ENCODE measurements at regions not wholly inside any gene's neighbourhood (a gene's known extent, or its start where the extent isn't known, plus 50 kb on each side); places are given as distances from the start of the nearest gene placed in this dataset.

DNA sequence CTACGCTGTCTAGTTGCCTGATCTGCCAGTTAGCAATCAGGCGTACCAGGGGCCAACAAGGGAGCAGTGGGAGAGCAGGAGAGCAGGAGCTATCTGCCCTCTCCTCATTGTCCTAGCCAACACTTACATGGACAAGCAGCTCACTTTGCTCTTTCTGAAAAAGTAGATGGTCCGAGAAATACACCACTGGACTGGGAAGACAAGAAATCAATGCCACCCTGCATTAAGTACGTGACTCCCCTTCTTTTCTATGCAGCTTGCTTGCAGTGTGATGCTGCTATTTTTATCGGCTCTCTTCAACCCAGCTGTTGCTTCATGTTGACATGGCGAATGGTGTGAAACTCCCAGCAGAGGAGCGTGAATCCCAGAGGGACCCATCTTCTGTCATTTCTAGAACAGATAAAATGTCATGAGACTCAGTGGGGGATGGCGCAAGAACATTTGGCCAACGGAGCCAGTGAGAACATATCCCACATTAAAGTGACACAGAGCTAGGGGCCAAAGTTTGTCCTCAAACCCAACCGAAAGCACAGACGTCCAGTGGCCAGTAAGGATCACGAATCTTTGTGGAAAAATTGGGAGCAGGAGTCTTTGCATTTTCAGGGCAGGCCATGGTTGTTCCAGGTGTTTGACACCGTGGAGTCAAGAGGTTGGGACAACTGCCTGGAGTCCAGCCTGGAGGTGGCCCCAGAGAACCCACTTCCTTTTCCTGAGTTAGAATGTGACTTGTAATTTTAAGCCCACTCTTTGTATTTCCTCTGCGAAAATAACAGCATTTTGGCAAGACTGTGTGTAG is 53.7 kb upstream of the MEF2A start (continued):
- TF ChIP-seq, protein P1, sequence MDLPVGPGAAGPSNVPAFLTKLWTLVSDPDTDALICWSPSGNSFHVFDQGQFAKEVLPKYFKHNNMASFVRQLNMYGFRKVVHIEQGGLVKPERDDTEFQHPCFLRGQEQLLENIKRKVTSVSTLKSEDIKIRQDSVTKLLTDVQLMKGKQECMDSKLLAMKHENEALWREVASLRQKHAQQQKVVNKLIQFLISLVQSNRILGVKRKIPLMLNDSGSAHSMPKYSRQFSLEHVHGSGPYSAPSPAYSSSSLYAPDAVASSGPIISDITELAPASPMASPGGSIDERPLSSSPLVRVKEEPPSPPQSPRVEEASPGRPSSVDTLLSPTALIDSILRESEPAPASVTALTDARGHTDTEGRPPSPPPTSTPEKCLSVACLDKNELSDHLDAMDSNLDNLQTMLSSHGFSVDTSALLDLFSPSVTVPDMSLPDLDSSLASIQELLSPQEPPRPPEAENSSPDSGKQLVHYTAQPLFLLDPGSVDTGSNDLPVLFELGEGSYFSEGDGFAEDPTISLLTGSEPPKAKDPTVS (IDR thresholded peaks at IDR 0.05; ENCODE audit: low read depth, low read length) = peak; percentile 40; the same call in 1 of the 2 replicates
- TF ChIP-seq ZNF274 (IDR thresholded peaks at IDR 0.05; ENCODE audit: insufficient read depth, insufficient read length) (no peak), IKZF2 (IDR thresholded peaks at IDR 0.05) (peak; percentile 96 to 97), NFIC (IDR thresholded peaks at IDR 0.05; ENCODE audit: low read depth, low read length) (no peak), SMC3 (IDR thresholded peaks at IDR 0.05; ENCODE audit: borderline replicate concordance, low read length) (no peak; the same call in 1 of the 2 replicates), SIN3A (IDR thresholded peaks at IDR 0.05; ENCODE audit: low read depth, low read length) (peak; percentile 75; the same call in 1 of the 2 replicates), ZNF24 (IDR thresholded peaks at IDR 0.05) (peak; percentile 74), BHLHE40 (IDR thresholded peaks at IDR 0.05; ENCODE audit: borderline replicate concordance in 1 of 2, low read depth in 2 of 2, low read length in 1 of 2) (peak; percentile 77 to 80), JUND (IDR thresholded peaks at IDR 0.05; ENCODE audit: low read depth, low read length) (peak; percentile 96), HDAC6 (IDR thresholded peaks at IDR 0.05; ENCODE audit: unreplicated experiment) (peak; percentile 12), CHD4 (IDR thresholded peaks at IDR 0.05) (no peak), RUNX3 (IDR thresholded peaks at IDR 0.05; ENCODE audit: low read length) (no peak), CREB1 (IDR thresholded peaks at IDR 0.05; ENCODE audit: low read depth) (no peak), EED (IDR thresholded peaks at IDR 0.05; ENCODE audit: low read depth) (peak; percentile 95), RELA (IDR thresholded peaks at IDR 0.05; ENCODE audit: borderline replicate concordance, partially characterized antibody) (no peak), MEF2A (IDR thresholded peaks at IDR 0.05; ENCODE audit: insufficient read depth, low read depth, low read length) (peak; percentile 96), HDAC2 (IDR thresholded peaks at IDR 0.05) (no peak), POU2F2 (IDR thresholded peaks at IDR 0.05; ENCODE audit: borderline replicate concordance, low read depth, low read length) (peak; percentile 64; the same call in 2 of the 3 replicates), EZH2 (IDR thresholded peaks at IDR 0.05; ENCODE audit: borderline replicate concordance, control insufficient read depth, low read depth, low read length) (no peak), FOXM1 (IDR thresholded peaks at IDR 0.05; ENCODE audit: low read depth, low read length) (no peak)
- TF ChIP-seq, protein P2, sequence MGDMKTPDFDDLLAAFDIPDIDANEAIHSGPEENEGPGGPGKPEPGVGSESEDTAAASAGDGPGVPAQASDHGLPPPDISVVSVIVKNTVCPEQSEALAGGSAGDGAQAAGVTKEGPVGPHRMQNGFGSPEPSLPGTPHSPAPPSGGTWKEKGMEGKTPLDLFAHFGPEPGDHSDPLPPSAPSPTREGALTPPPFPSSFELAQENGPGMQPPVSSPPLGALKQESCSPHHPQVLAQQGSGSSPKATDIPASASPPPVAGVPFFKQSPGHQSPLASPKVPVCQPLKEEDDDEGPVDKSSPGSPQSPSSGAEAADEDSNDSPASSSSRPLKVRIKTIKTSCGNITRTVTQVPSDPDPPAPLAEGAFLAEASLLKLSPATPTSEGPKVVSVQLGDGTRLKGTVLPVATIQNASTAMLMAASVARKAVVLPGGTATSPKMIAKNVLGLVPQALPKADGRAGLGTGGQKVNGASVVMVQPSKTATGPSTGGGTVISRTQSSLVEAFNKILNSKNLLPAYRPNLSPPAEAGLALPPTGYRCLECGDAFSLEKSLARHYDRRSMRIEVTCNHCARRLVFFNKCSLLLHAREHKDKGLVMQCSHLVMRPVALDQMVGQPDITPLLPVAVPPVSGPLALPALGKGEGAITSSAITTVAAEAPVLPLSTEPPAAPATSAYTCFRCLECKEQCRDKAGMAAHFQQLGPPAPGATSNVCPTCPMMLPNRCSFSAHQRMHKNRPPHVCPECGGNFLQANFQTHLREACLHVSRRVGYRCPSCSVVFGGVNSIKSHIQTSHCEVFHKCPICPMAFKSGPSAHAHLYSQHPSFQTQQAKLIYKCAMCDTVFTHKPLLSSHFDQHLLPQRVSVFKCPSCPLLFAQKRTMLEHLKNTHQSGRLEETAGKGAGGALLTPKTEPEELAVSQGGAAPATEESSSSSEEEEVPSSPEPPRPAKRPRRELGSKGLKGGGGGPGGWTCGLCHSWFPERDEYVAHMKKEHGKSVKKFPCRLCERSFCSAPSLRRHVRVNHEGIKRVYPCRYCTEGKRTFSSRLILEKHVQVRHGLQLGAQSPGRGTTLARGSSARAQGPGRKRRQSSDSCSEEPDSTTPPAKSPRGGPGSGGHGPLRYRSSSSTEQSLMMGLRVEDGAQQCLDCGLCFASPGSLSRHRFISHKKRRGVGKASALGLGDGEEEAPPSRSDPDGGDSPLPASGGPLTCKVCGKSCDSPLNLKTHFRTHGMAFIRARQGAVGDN (IDR thresholded peaks at IDR 0.05) = no peak; the same call in 1 of the 2 replicates
- TF ChIP-seq, protein P3, sequence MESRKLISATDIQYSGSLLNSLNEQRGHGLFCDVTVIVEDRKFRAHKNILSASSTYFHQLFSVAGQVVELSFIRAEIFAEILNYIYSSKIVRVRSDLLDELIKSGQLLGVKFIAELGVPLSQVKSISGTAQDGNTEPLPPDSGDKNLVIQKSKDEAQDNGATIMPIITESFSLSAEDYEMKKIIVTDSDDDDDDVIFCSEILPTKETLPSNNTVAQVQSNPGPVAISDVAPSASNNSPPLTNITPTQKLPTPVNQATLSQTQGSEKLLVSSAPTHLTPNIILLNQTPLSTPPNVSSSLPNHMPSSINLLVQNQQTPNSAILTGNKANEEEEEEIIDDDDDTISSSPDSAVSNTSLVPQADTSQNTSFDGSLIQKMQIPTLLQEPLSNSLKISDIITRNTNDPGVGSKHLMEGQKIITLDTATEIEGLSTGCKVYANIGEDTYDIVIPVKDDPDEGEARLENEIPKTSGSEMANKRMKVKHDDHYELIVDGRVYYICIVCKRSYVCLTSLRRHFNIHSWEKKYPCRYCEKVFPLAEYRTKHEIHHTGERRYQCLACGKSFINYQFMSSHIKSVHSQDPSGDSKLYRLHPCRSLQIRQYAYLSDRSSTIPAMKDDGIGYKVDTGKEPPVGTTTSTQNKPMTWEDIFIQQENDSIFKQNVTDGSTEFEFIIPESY (IDR thresholded peaks at IDR 0.05) = no peak
- TF ChIP-seq, protein P4, sequence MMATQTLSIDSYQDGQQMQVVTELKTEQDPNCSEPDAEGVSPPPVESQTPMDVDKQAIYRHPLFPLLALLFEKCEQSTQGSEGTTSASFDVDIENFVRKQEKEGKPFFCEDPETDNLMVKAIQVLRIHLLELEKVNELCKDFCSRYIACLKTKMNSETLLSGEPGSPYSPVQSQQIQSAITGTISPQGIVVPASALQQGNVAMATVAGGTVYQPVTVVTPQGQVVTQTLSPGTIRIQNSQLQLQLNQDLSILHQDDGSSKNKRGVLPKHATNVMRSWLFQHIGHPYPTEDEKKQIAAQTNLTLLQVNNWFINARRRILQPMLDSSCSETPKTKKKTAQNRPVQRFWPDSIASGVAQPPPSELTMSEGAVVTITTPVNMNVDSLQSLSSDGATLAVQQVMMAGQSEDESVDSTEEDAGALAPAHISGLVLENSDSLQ (IDR thresholded peaks at IDR 0.05) = peak; percentile 63
